ENCODE measurements at regions not wholly inside any gene's neighbourhood (a gene's known extent, or its start where the extent isn't known, plus 50 kb on each side); places are given as distances from the start of the nearest gene placed in this dataset.
"Not testable (repeated sequence)": the region's sequence is repeated elsewhere in the genome, so short reads cannot be mapped to it uniquely, and the experiment has no call there.

GRCh38 chr13:73657821-73658540 lies 476.2 kb downstream of the KLF12 start:
- no peak overlapping the region for H3K27ac Mint-ChIP-seq
- H3K4me3 ChIP-seq (ENCODE audit: control insufficient read depth in 1 of 2, extremely low read depth in 1 of 2, low read length in 1 of 2), result no peak overlapping the region
- no peaks in the 10 kb centered on the region for H3K27me3 Mint-ChIP-seq
- peaks cover 0 to 4% of the 10 kb centered on the region in 2 experiments for H3K27me3 ChIP-seq (replicated peaks in 1 of 2; ENCODE audit: control insufficient read depth in 2 of 2, extremely low read depth in 1 of 2, insufficient read depth in 2 of 2, low read length in 1 of 2)
- no peak overlapping the region for H3K4me3 Mint-ChIP-seq
- peaks cover 4 to 11% (median 7%) of the 10 kb centered on the region in 3 donors for H3K4me1 Mint-ChIP-seq
- WGBS (ENCODE audit: insufficient coverage), result 86% methylated on average over 3 of the region's 6 CpGs
- no peak overlapping the region for H3K27ac ChIP-seq (ENCODE audit: low read length)
- DNase-seq (no peak), ATAC-seq (replicated peaks in 1 of 4) (no peak)
- ChIA-PET POLR2A (no interaction called here), CTCF (no interaction called here)
- H3K9me3 ChIP-seq, result no peaks in the 10 kb centered on the region
- H3K36me3 ChIP-seq (ENCODE audit: control insufficient read depth in 2 of 2, extremely low read depth in 1 of 2, insufficient read depth in 1 of 2, low read length in 1 of 2), result no peaks in the 10 kb centered on the region
- no peaks in the 10 kb centered on the region for H3K36me3 Mint-ChIP-seq
- peaks cover 0 to 4% of the 10 kb centered on the region in 2 experiments for H3K4me1 ChIP-seq (ENCODE audit: control insufficient read depth in 1 of 2, extremely low read depth in 1 of 2, insufficient read depth in 2 of 2, low read length in 2 of 2)
- H3K9me3 Mint-ChIP-seq, result peaks cover 0 to 11% (median 0%) of the 10 kb centered on the region in 3 donors

- Mint-ChIP-seq H3K27ac (no peak overlapping the region), H3K4me3 (no peak overlapping the region), H3K4me1 (peaks cover 0 to 2% (median under 1%) of the 10 kb centered on the region in 3 donors), H3K9me3 (peaks cover 0 to 11% (median 0%) of the 10 kb centered on the region in 3 donors), H3K27me3 (no peaks in the 10 kb centered on the region), H3K36me3 (peaks cover under 1% of the 10 kb centered on the region)
- CTCF ChIA-PET, result no interaction called here
- DNase-seq (no peak), ATAC-seq (replicated peaks in 1 of 4) (no peak)
- Histone ChIP-seq H3K36me3 (ENCODE audit: control insufficient read depth in 2 of 2, extremely low read depth in 1 of 2, insufficient read depth in 1 of 2, low read length in 1 of 2) (no peaks in the 10 kb centered on the region), H3K4me1 (ENCODE audit: control insufficient read depth in 1 of 2, extremely low read depth in 1 of 2, insufficient read depth in 2 of 2, low read length in 2 of 2) (peaks cover 0 to under 1% of the 10 kb centered on the region in 2 experiments), H3K27me3 (replicated peaks in 1 of 2; ENCODE audit: control insufficient read depth in 2 of 2, extremely low read depth in 1 of 2, insufficient read depth in 2 of 2, low read length in 1 of 2) (peaks cover 0 to 4% of the 10 kb centered on the region in 2 experiments), H3K4me3 (ENCODE audit: control insufficient read depth in 1 of 2, extremely low read depth in 1 of 2, low read length in 1 of 2) (no peak overlapping the region), H3K9me3 (no peaks in the 10 kb centered on the region), H3K27ac (ENCODE audit: low read length) (no peak overlapping the region)
- POLR2A ChIA-PET, result interaction anchor here in 1 of 2 donors (0.6 kb wide), 1 partner anchor 956 kb away, joined by 4 read pairs; no protein-coding TSS in a partner anchor
- 88% methylated on average over 2 of the region's 2 CpGs for WGBS (ENCODE audit: insufficient coverage)
These were observed 477.3 kb downstream of the KLF12 start for GRCh38 chr13:73656863-73657262.

- H3K27ac ChIP-seq (ENCODE audit: low read length), result no peak overlapping the region
- ATAC-seq (replicated peaks in 1 of 4) (no peak), DNase-seq (no peak)
- no peaks in the 10 kb centered on the region for H3K27me3 Mint-ChIP-seq
- H3K27ac Mint-ChIP-seq, result no peak overlapping the region
- H3K4me1 ChIP-seq (ENCODE audit: control insufficient read depth in 1 of 2, extremely low read depth in 1 of 2, insufficient read depth in 2 of 2, low read length in 2 of 2), result no peaks in the 10 kb centered on the region
- peaks cover 0 to 6% (median 3%) of the 10 kb centered on the region in 3 donors for H3K9me3 Mint-ChIP-seq
- no peaks in the 10 kb centered on the region for H3K4me1 Mint-ChIP-seq
- no peak overlapping the region for H3K4me3 Mint-ChIP-seq
- ChIA-PET CTCF (no interaction called here), POLR2A (interaction anchor here in 1 of 2 donors (0.6 kb wide), 1 partner anchor 46 kb away, joined by 3 read pairs; no protein-coding TSS in a partner anchor)
- H3K27me3 ChIP-seq (replicated peaks in 1 of 2; ENCODE audit: control insufficient read depth in 2 of 2, extremely low read depth in 1 of 2, insufficient read depth in 2 of 2, low read length in 1 of 2), result no peaks in the 10 kb centered on the region
- no peaks in the 10 kb centered on the region for H3K36me3 ChIP-seq (ENCODE audit: control insufficient read depth in 2 of 2, extremely low read depth in 1 of 2, insufficient read depth in 1 of 2, low read length in 1 of 2)
- H3K9me3 ChIP-seq, result no peaks in the 10 kb centered on the region
- WGBS (ENCODE audit: insufficient coverage), result 60% methylated on average over 1 of the region's 2 CpGs
- peaks cover 4% of the 10 kb centered on the region for H3K36me3 Mint-ChIP-seq
- no peak overlapping the region for H3K4me3 ChIP-seq (ENCODE audit: control insufficient read depth in 1 of 2, extremely low read depth in 1 of 2, low read length in 1 of 2)
These were observed 480.5 kb downstream of the KLF12 start for GRCh38 chr13:73653688-73654087.

GRCh38 chr13:73647417-73647816 lies 486.8 kb downstream of the KLF12 start:
- Mint-ChIP-seq H3K27ac (no peak overlapping the region), H3K9me3 (peaks cover 3 to 8% (median 3%) of the 10 kb centered on the region in 3 donors), H3K4me3 (no peak overlapping the region), H3K36me3 (peaks cover 4% of the 10 kb centered on the region), H3K4me1 (no peaks in the 10 kb centered on the region), H3K27me3 (no peaks in the 10 kb centered on the region)
- no peak for ATAC-seq (replicated peaks in 1 of 4)
- ChIA-PET POLR2A (interaction anchor here in 1 of 2 donors (0.7 kb wide), 1 partner anchor 1136 kb away, joined by 4 read pairs; no protein-coding TSS in a partner anchor), CTCF (no interaction called here)
- H3K4me3 ChIP-seq (ENCODE audit: control insufficient read depth in 1 of 2, extremely low read depth in 1 of 2, low read length in 1 of 2), result no peak overlapping the region
- no peaks in the 10 kb centered on the region for H3K36me3 ChIP-seq (ENCODE audit: control insufficient read depth in 2 of 2, extremely low read depth in 1 of 2, insufficient read depth in 1 of 2, low read length in 1 of 2)
- H3K27ac ChIP-seq (ENCODE audit: low read length), result no peak overlapping the region
- no CpG with 5 or more reads among the region's 4 CpGs for WGBS (ENCODE audit: insufficient coverage)
- H3K27me3 ChIP-seq (replicated peaks in 1 of 2; ENCODE audit: control insufficient read depth in 2 of 2, extremely low read depth in 1 of 2, insufficient read depth in 2 of 2, low read length in 1 of 2), result no peaks in the 10 kb centered on the region
- H3K4me1 ChIP-seq (ENCODE audit: control insufficient read depth in 1 of 2, extremely low read depth in 1 of 2, insufficient read depth in 2 of 2, low read length in 2 of 2), result no peaks in the 10 kb centered on the region
- DNase-seq, result no peak
- H3K9me3 ChIP-seq, result no peaks in the 10 kb centered on the region

GRCh38 chr13:73640476-73641179 lies 493.6 kb downstream of the KLF12 start:
- ATAC-seq (replicated peaks in 1 of 4); H3K4me1 Mint-ChIP-seq; H3K27ac Mint-ChIP-seq; H3K4me1 ChIP-seq (ENCODE audit: control insufficient read depth in 1 of 2, extremely low read depth in 1 of 2, insufficient read depth in 2 of 2, low read length in 2 of 2); H3K27me3 Mint-ChIP-seq; H3K9me3 Mint-ChIP-seq; H3K4me3 Mint-ChIP-seq; H3K36me3 ChIP-seq (ENCODE audit: control insufficient read depth in 2 of 2, extremely low read depth in 1 of 2, insufficient read depth in 1 of 2, low read length in 1 of 2); H3K9me3 ChIP-seq; H3K27me3 ChIP-seq (replicated peaks in 1 of 2; ENCODE audit: control insufficient read depth in 2 of 2, extremely low read depth in 1 of 2, insufficient read depth in 2 of 2, low read length in 1 of 2); H3K4me3 ChIP-seq (ENCODE audit: control insufficient read depth in 1 of 2, extremely low read depth in 1 of 2, low read length in 1 of 2); H3K36me3 Mint-ChIP-seq; H3K27ac ChIP-seq (ENCODE audit: low read length); POLR2A ChIA-PET; CTCF ChIA-PET; DNase-seq: not testable (repeated sequence)
- 98% methylated on average over 11 of the region's 30 CpGs for WGBS (ENCODE audit: insufficient coverage)

- Histone ChIP-seq H3K4me3 (ENCODE audit: control insufficient read depth in 1 of 2, extremely low read depth in 1 of 2, low read length in 1 of 2) (no peak overlapping the region), H3K36me3 (ENCODE audit: control insufficient read depth in 2 of 2, extremely low read depth in 1 of 2, insufficient read depth in 1 of 2, low read length in 1 of 2) (no peaks in the 10 kb centered on the region), H3K27me3 (replicated peaks in 1 of 2; ENCODE audit: control insufficient read depth in 2 of 2, extremely low read depth in 1 of 2, insufficient read depth in 2 of 2, low read length in 1 of 2) (peaks cover 0 to 4% of the 10 kb centered on the region in 2 experiments), H3K27ac (ENCODE audit: low read length) (no peak overlapping the region), H3K4me1 (ENCODE audit: control insufficient read depth in 1 of 2, extremely low read depth in 1 of 2, insufficient read depth in 2 of 2, low read length in 2 of 2) (peaks cover 10 to 14% of the 10 kb centered on the region in 2 experiments), H3K9me3 (no peaks in the 10 kb centered on the region)
- Mint-ChIP-seq H3K9me3 (no peaks in the 10 kb centered on the region), H3K4me1 (peaks cover 23 to 40% (median 24%) of the 10 kb centered on the region in 3 donors), H3K27ac (no peak overlapping the region), H3K4me3 (no peak overlapping the region), H3K36me3 (no peaks in the 10 kb centered on the region), H3K27me3 (peaks cover 0 to 7% of the 10 kb centered on the region in 2 donors)
- DNase-seq (no peak), ATAC-seq (replicated peaks in 1 of 4) (no peak)
- POLR2A ChIA-PET, result interaction anchor here in 1 of 2 donors (0.6 kb wide), 1 partner anchor 95 kb away, joined by 4 read pairs; no protein-coding TSS in a partner anchor
- CTCF ChIA-PET, result no interaction called here
- WGBS (ENCODE audit: insufficient coverage), result 90% methylated on average over 3 of the region's 5 CpGs
These were observed 498.9 kb downstream of the KLF12 start for GRCh38 chr13:73635166-73635787.

All from T-cell (primary cell).